ENCODE measurements at regions not wholly inside any gene's neighbourhood (a gene's known extent, or its start where the extent isn't known, plus 50 kb on each side); places are given as distances from the start of the nearest gene placed in this dataset.

GRCh38 chr15:88752501-88752900 lies 50.7 kb upstream of the ACAN start:
- H3K27ac Mint-ChIP-seq: no peak overlapping the region
- DNase-seq (ENCODE audit: low spot score) (no peak), ATAC-seq (no peak)
- Histone ChIP-seq H3K9me2 (ENCODE audit: insufficient read depth) (peaks cover 2% of the 10 kb centered on the region; the same call in 1 of the 2 replicates), H3K27me3 (ENCODE audit: insufficient read depth) (no peaks in the 10 kb centered on the region), H3K27ac (ENCODE audit: low read depth) (no peak overlapping the region), H4K20me1 (replicated peaks; ENCODE audit: insufficient read depth) (no peaks in the 10 kb centered on the region), H3K79me2 (replicated peaks; ENCODE audit: insufficient read depth) (no peaks in the 10 kb centered on the region), H3K4me1 (ENCODE audit: insufficient read depth) (no peaks in the 10 kb centered on the region), H3K4me3 (no peak overlapping the region), H3K36me3 (ENCODE audit: insufficient read depth) (no peaks in the 10 kb centered on the region), H3K4me2 (no peak overlapping the region), H3F3A (replicated peaks; ENCODE audit: low read depth) (no peaks in the 10 kb centered on the region; the same call in 1 of the 2 replicates), H2AFZ (no peak overlapping the region)
- peaks cover 4% of the 10 kb centered on the region for H3K27me3 Mint-ChIP-seq (ENCODE audit: insufficient read depth, low read depth, poor library complexity)
- no peaks in the 10 kb centered on the region for H3K4me1 Mint-ChIP-seq
- no peaks in the 10 kb centered on the region for H3K36me3 Mint-ChIP-seq (ENCODE audit: low read depth)
- no peak overlapping the region for H3K4me3 Mint-ChIP-seq
- TF ChIP-seq ZNF331 (CRISPR knock-in tag; IDR thresholded peaks at IDR 0.05; ENCODE audit: low read depth) (no peak), NANOG (IDR thresholded peaks at IDR 0.05; ENCODE audit: borderline replicate concordance) (no peak), ETS1 (IDR thresholded peaks at IDR 0.05) (no peak), JUNB (IDR thresholded peaks at IDR 0.05; ENCODE audit: unreplicated experiment) (no peak), EZH2phosphoT487 (IDR thresholded peaks at IDR 0.05; ENCODE audit: unreplicated experiment) (no peak), CREB1 (CRISPR knock-in tag; IDR thresholded peaks at IDR 0.05; ENCODE audit: low read depth) (no peak), ZNF462 (CRISPR knock-in tag; IDR thresholded peaks at IDR 0.05) (no peak), EZH2 (IDR thresholded peaks at IDR 0.05; ENCODE audit: low read depth, unreplicated experiment) (no peak), CTCF (conservative IDR thresholded peaks at IDR 0.05; ENCODE audit: low read depth in 2 of 2) (no peak), REST (IDR thresholded peaks at IDR 0.05; ENCODE audit: unreplicated experiment) (no peak), STAT1 (IDR thresholded peaks at IDR 0.05; ENCODE audit: unreplicated experiment) (no peak), POLR2AphosphoS5 (IDR thresholded peaks at IDR 0.05; ENCODE audit: low read depth) (no peak), ZNF114 (CRISPR knock-in tag; IDR thresholded peaks at IDR 0.05) (no peak)
- no peaks in the 10 kb centered on the region for H3K9me3 Mint-ChIP-seq

All from GM23338 (cell line).